GM21717 (cell line): ENCODE measurements at regions not wholly inside any gene's neighbourhood (a gene's known extent, or its start where the extent isn't known, plus 50 kb on each side); places are given as distances from the start of the nearest gene placed in this dataset.
"Not testable (repeated sequence)": the region's sequence is repeated elsewhere in the genome, so short reads cannot be mapped to it uniquely, and the experiment has no call there.

Source experiments
- ATAC-seq: cut with Tn5 transposase; IDR thresholded peaks from one replicate; pipeline ENCODE4 v1.9.1; 2021; ENCODE audit warnings: mild to moderate bottlenecking, moderate library complexity; ENCODE audit not compliant: unreplicated experiment

GRCh38 chr4:116343809-116344208, 741.6 kb downstream of the TRAM1L1 start:
- no peak for ATAC-seq

GRCh38 chr4:116342143-116342542, 743.2 kb downstream of the TRAM1L1 start:
- ATAC-seq = no peak

- ATAC-seq = no peak
These were observed 752.9 kb downstream of the TRAM1L1 start for GRCh38 chr4:116332508-116332907.

GRCh38 chr4:116328261-116328860, 757.0 kb downstream of the TRAM1L1 start:
- ATAC-seq = no peak

- no peak for ATAC-seq
These were observed 761.8 kb downstream of the TRAM1L1 start for GRCh38 chr4:116323606-116324005.

GRCh38 chr4:116321471-116321870, 763.9 kb downstream of the TRAM1L1 start:
- ATAC-seq = no peak

- no peak for ATAC-seq
These were observed 764.5 kb downstream of the TRAM1L1 start for GRCh38 chr4:116320859-116321258.

- no peak for ATAC-seq
These were observed 781.6 kb downstream of the TRAM1L1 start for GRCh38 chr4:116303736-116304188.

- no peak for ATAC-seq
These were observed 782.2 kb downstream of the TRAM1L1 start for GRCh38 chr4:116302990-116303735.

GRCh38 chr4:116275006-116275405, 810.4 kb downstream of the TRAM1L1 start:
- no peak for ATAC-seq

- ATAC-seq = no peak
These were observed 813.0 kb downstream of the TRAM1L1 start for GRCh38 chr4:116272336-116272735.

- ATAC-seq = not testable (repeated sequence)
These were observed 824.4 kb downstream of the TRAM1L1 start for GRCh38 chr4:116260931-116261330.

- ATAC-seq = no peak
These were observed 840.6 kb downstream of the TRAM1L1 start for GRCh38 chr4:116244771-116245170.

- no peak for ATAC-seq
These were observed 841.9 kb downstream of the TRAM1L1 start for GRCh38 chr4:116243431-116243830.

- no peak for ATAC-seq
These were observed 851.4 kb downstream of the TRAM1L1 start for GRCh38 chr4:116233971-116234370.

GRCh38 chr4:116231999-116232398, 853.4 kb downstream of the TRAM1L1 start:
- ATAC-seq = not testable (repeated sequence)

- ATAC-seq = no peak
These were observed 856.0 kb downstream of the TRAM1L1 start for GRCh38 chr4:116229420-116229819.

- ATAC-seq = no peak
These were observed 862.2 kb downstream of the TRAM1L1 start for GRCh38 chr4:116223040-116223732.

GRCh38 chr4:116217781-116218180, 867.6 kb downstream of the TRAM1L1 start:
- no peak for ATAC-seq

- ATAC-seq = no peak
These were observed 869.8 kb downstream of the TRAM1L1 start for GRCh38 chr4:116215622-116216021.

- no peak for ATAC-seq
These were observed 882.9 kb downstream of the TRAM1L1 start for GRCh38 chr4:116202524-116202923.

- no peak for ATAC-seq
These were observed 888.0 kb downstream of the TRAM1L1 start for GRCh38 chr4:116197317-116197809.
